ENCODE measurements at regions not wholly inside any gene's neighbourhood (a gene's known extent, or its start where the extent isn't known, plus 50 kb on each side); places are given as distances from the start of the nearest gene placed in this dataset.
A peak's percentile ranks its signal among the peaks of the same experiment; 100 is the strongest.

DNA sequence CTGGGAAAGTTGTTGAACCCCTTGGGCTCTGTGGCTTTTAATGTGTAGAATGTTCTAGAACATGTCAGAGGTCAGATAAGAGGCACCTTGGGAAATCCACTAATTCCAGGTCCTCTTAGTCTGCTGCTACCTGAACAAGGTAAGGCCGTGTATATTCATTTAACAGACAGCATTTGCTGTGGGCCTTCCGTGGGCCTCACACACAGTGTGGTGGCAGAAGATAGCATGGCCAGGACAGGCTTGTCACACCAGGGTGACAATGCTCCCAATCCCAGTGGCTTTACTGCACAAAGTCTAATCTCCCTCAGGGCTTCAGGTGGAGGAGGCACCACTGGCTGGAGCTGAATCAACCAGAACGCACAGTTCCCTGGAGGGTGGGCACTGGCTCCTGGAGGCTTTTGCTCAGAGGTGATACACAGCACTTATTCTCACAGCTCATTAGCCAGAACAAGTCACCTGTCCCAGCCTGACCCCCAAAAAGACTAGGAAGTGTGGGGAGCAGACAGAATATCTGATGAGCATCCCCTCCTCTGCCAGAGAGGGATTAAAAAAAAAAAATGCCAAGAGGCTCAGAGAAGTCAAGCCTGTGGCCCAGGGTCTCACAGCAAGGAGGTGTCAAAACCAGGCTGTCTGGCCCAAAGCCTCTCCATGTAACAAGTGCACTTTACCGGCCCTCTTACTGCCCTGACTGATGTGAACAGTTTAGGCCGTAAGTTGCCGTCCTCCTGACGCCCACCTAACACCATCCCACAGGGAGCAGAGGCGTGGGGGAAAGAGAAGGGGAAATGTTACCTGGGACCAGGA is 216.9 kb upstream of the RAB6C start:
- H3K9ac ChIP-seq: no peak overlapping the region
- peaks cover 0 to 2% (median 0%) of the 10 kb centered on the region in 11 experiments; a peak in 1 of 22 replicates for H3K9me3 ChIP-seq (replicated peaks in 1 of 11)
- no peak for TF ChIP-seq Cebpa-rat (IDR thresholded peaks at IDR 0.05)
- peaks cover 43 to 71% (median 59%) of the 10 kb centered on the region in 10 experiments for H3K4me1 ChIP-seq
- peaks cover 0 to 20% (median 0%) of the 10 kb centered on the region in 11 experiments; a peak in 4 of 22 replicates for H3K27me3 ChIP-seq
- no peaks in the 10 kb centered on the region for H3K36me3 ChIP-seq
- H4K20me1 ChIP-seq: no peaks in the 10 kb centered on the region
- H3K4me3 ChIP-seq: no peak overlapping the region
- no peak overlapping the region for H3K27ac ChIP-seq
- H3K4me2 ChIP-seq: peak overlapping the region in 4 of 11 experiments; percentile 32 to 41 (median 38); a peak in 9 of 22 replicates

DNA sequence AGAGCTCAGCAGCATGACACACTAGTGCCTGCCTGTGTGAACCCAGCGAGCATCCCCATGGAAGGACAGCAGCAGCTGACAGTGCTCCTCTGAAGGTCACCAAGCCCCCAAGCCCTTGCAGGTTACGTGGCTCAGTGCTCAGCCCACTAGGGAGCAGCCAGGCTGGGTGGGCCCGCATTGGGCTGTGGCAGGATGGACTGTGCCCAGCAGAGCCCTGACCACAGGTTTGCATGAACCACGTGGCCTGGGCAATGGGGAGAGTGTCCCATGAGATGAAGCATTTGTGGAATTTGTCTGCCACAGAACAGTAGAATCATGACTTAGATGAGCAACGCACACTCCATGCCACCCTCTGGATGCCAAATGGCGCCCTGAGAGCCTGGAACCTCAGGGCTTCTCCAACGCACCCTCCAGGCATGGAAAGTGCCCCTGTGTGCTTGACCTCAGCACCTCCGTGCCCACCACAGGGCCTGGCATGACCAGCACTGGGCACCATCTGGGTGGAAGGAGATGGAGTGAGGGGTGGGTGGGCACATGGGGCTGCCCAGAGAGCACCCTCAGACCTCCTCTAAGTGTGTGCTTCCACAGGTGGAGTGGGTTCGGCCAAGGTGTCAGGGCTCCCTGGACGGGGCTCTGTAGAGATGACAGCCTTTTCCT is 216.1 kb upstream of the RAB6C start:
- Histone ChIP-seq H3K9ac (no peak overlapping the region), H3K4me3 (no peak overlapping the region), H3K27me3 (peaks cover 0 to 20% (median 0%) of the 10 kb centered on the region in 11 experiments; a peak in 4 of 22 replicates), H3K4me2 (peak overlapping the region in 8 of 11 experiments; percentile 16 to 83 (median 38); a peak in 12 of 22 replicates), H3K4me1 (peaks cover 39 to 71% (median 59%) of the 10 kb centered on the region in 10 experiments), H3K36me3 (no peaks in the 10 kb centered on the region), H3K9me3 (replicated peaks in 1 of 11) (peaks cover 0 to 2% (median 0%) of the 10 kb centered on the region in 11 experiments; a peak in 1 of 22 replicates), H4K20me1 (no peaks in the 10 kb centered on the region), H3K27ac (no peak overlapping the region)
- no peak for TF ChIP-seq Cebpa-rat (IDR thresholded peaks at IDR 0.05)

DNA sequence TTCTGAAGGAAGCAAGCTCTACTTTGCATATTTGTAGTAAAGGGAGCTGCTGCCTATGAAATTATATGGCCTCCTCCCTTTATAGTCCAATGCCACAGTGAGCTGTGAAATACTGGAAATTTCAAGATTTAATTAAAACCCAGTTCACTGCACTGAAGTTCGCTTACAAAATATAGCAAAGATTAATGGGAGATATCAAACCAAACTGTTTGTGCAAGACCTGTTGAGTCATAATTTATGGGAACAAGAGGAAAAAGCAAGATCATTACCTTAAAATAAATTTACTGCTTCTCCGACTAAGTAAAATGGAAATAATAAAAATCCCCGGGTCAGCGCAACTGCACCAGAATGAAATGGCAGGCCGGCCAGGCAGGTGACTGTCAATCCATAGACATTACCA is 215.5 kb upstream of the RAB6C start:
- 0 out of 22 replicates have a peak overlapping the region, but pooled peaks of 1 of the 11 experiments have one; percentile 70 for H3K27ac ChIP-seq
- no peak overlapping the region for H3K9ac ChIP-seq
- peaks cover 32 to 71% (median 59%) of the 10 kb centered on the region in 10 experiments for H3K4me1 ChIP-seq
- peaks cover 0 to 2% (median 0%) of the 10 kb centered on the region in 11 experiments; a peak in 1 of 22 replicates for H3K9me3 ChIP-seq (replicated peaks in 1 of 11)
- TF ChIP-seq Cebpa-rat (IDR thresholded peaks at IDR 0.05): no peak
- no peak overlapping the region for H3K4me3 ChIP-seq
- H3K27me3 ChIP-seq: peaks cover 0 to 20% (median 0%) of the 10 kb centered on the region in 11 experiments; a peak in 4 of 22 replicates
- H4K20me1 ChIP-seq: no peaks in the 10 kb centered on the region
- no peaks in the 10 kb centered on the region for H3K36me3 ChIP-seq
- peak overlapping the region in 8 of 11 experiments; percentile 6 to 97 (median 88); a peak in 9 of 22 replicates for H3K4me2 ChIP-seq

- Histone ChIP-seq H3K36me3 (no peaks in the 10 kb centered on the region), H3K27me3 (peaks cover 0 to 20% (median 0%) of the 10 kb centered on the region in 11 experiments; a peak in 4 of 22 replicates), H3K9ac (peak overlapping the region in 5 of 11 experiments; percentile 4 to 70 (median 65); a peak in 6 of 22 replicates), H3K9me3 (replicated peaks in 1 of 11) (peaks cover 0 to 2% (median 0%) of the 10 kb centered on the region in 11 experiments; a peak in 1 of 22 replicates), H3K4me3 (peak overlapping the region in 1 of 10 experiments; percentile 37; a peak in 1 of 20 replicates), H3K4me1 (peaks cover 28 to 72% (median 60%) of the 10 kb centered on the region in 10 experiments), H3K4me2 (peak overlapping the region; percentile 62 to 97 (median 92)), H3K27ac (peak overlapping the region in 6 of 11 experiments; percentile 28 to 76 (median 68); a peak in 10 of 22 replicates), H4K20me1 (no peaks in the 10 kb centered on the region)
- no peak for TF ChIP-seq Cebpa-rat (IDR thresholded peaks at IDR 0.05)
These were observed 214.8 kb upstream of the RAB6C start for GRCh38 chr2:129764376-129765325.

- Histone ChIP-seq H3K27me3 (peaks cover 0 to 20% (median 0%) of the 10 kb centered on the region in 11 experiments; a peak in 4 of 22 replicates), H3K36me3 (no peaks in the 10 kb centered on the region), H3K9ac (peak overlapping the region in 8 of 11 experiments; percentile 4 to 70 (median 57); a peak in 12 of 22 replicates), H4K20me1 (no peaks in the 10 kb centered on the region), H3K4me3 (peak overlapping the region in 8 of 10 experiments; percentile 6 to 45 (median 29); a peak in 11 of 20 replicates), H3K4me1 (peaks cover 28 to 75% (median 61%) of the 10 kb centered on the region in 10 experiments), H3K9me3 (replicated peaks in 1 of 11) (peaks cover 0 to 2% (median 0%) of the 10 kb centered on the region in 11 experiments; a peak in 1 of 22 replicates), H3K4me2 (peak overlapping the region; percentile 62 to 97 (median 92)), H3K27ac (peak overlapping the region in 7 of 11 experiments; percentile 24 to 76 (median 65); a peak in 14 of 22 replicates)
- TF ChIP-seq Cebpa-rat (IDR thresholded peaks at IDR 0.05): no peak
These were observed 214.2 kb upstream of the RAB6C start for GRCh38 chr2:129765326-129765677.

GRCh38 chr2:129765678-129766351 is 213.7 kb upstream of the RAB6C start:
- H3K27me3 ChIP-seq: peaks cover 0 to 20% (median 0%) of the 10 kb centered on the region in 11 experiments; a peak in 4 of 22 replicates
- H3K4me1 ChIP-seq: peaks cover 28 to 75% (median 61%) of the 10 kb centered on the region in 10 experiments
- peak overlapping the region in 8 of 10 experiments; percentile 6 to 45 (median 29); a peak in 12 of 20 replicates for H3K4me3 ChIP-seq
- no peak; a peak in 1 of 22 replicates for TF ChIP-seq Cebpa-rat (IDR thresholded peaks at IDR 0.05)
- H4K20me1 ChIP-seq: no peaks in the 10 kb centered on the region
- no peaks in the 10 kb centered on the region; a peak in 1 of 22 replicates for H3K9me3 ChIP-seq (replicated peaks in 1 of 11)
- H3K4me2 ChIP-seq: peak overlapping the region; percentile 62 to 97 (median 92)
- H3K9ac ChIP-seq: peak overlapping the region in 8 of 11 experiments; percentile 4 to 70 (median 57); a peak in 14 of 22 replicates
- H3K36me3 ChIP-seq: no peaks in the 10 kb centered on the region
- peak overlapping the region in 7 of 11 experiments; percentile 24 to 76 (median 65); a peak in 14 of 22 replicates for H3K27ac ChIP-seq

- Histone ChIP-seq H4K20me1 (no peaks in the 10 kb centered on the region), H3K36me3 (no peaks in the 10 kb centered on the region), H3K4me3 (peak overlapping the region in 4 of 10 experiments; percentile 6 to 37 (median 19); a peak in 4 of 20 replicates), H3K4me2 (peak overlapping the region; percentile 62 to 97 (median 92)), H3K27ac (peak overlapping the region in 6 of 11 experiments; percentile 28 to 76 (median 68); a peak in 9 of 22 replicates), H3K27me3 (peaks cover 0 to 20% (median 0%) of the 10 kb centered on the region in 11 experiments; a peak in 4 of 22 replicates), H3K4me1 (peaks cover 28 to 75% (median 61%) of the 10 kb centered on the region in 10 experiments), H3K9ac (peak overlapping the region in 6 of 11 experiments; percentile 4 to 70 (median 64); a peak in 10 of 22 replicates), H3K9me3 (replicated peaks in 1 of 11) (no peaks in the 10 kb centered on the region)
- peak in 1 of 11 experiments; percentile 52; a peak in 1 of 22 replicates for TF ChIP-seq Cebpa-rat (IDR thresholded peaks at IDR 0.05)
These were observed 213.0 kb upstream of the RAB6C start for GRCh38 chr2:129766374-129766993.

All from BLaER1 treated with 17β-estradiol and CSF1 and Interleukin-3, amounts not matched to agents 10 nM and 100 nM (cell line).